Fibroblast of mammary gland (primary cell): ENCODE measurements at regions not wholly inside any gene's neighbourhood (a gene's known extent, or its start where the extent isn't known, plus 50 kb on each side); places are given as distances from the start of the nearest gene placed in this dataset.

Experiments used
- DNase-seq: peaks from one replicate; pipeline ENCODE4 v3.0.0-alpha.2; 2010; ENCODE audit warnings: low read depth
- H3K4me3 ChIP-seq: 2 replicates; pipeline ENCODE4 v1.5.1; 2011; ENCODE audit warnings: low read depth, mild to moderate bottlenecking, low read length, moderate library complexity; ENCODE audit not compliant: control insufficient read depth
- CTCF ChIP-seq: conservative IDR thresholded peaks from 2 replicates; pipeline ENCODE4 v1.5.1; 2011; ENCODE audit warnings: low read depth, low read length, inconsistent platforms; ENCODE audit not compliant: control insufficient read depth, insufficient read depth

- no peak for TF ChIP-seq CTCF
- H3K4me3 ChIP-seq: no peak overlapping the region
- no peak for DNase-seq
These were observed 237.0 kb upstream of the CDH18 start for GRCh38 chr5:20224966-20225365.

- TF ChIP-seq CTCF: no peak
- H3K4me3 ChIP-seq: no peak overlapping the region
- DNase-seq: no peak
These were observed 236.0 kb upstream of the CDH18 start for GRCh38 chr5:20224046-20224445.

GRCh38 chr5:20223451-20223850 lies 235.5 kb upstream of the CDH18 start:
- DNase-seq: no peak

GRCh38 chr5:20215257-20215656 lies 227.3 kb upstream of the CDH18 start:
- no peak overlapping the region for H3K4me3 ChIP-seq
- no peak for DNase-seq
- no peak for TF ChIP-seq CTCF

More at GRCh38 chr5:20223451-20223850, 235.5 kb upstream of the CDH18 start:
- TF ChIP-seq CTCF: no peak
- no peak overlapping the region for H3K4me3 ChIP-seq

GRCh38 chr5:20213803-20214202 lies 225.8 kb upstream of the CDH18 start:
- no peak for TF ChIP-seq CTCF
- H3K4me3 ChIP-seq: no peak overlapping the region
- no peak for DNase-seq

- TF ChIP-seq CTCF: no peak
- DNase-seq: no peak
- no peak overlapping the region for H3K4me3 ChIP-seq
These were observed 224.7 kb upstream of the CDH18 start for GRCh38 chr5:20212701-20213100.

- H3K4me3 ChIP-seq: no peak overlapping the region
- no peak for DNase-seq
- no peak for TF ChIP-seq CTCF
These were observed 178.5 kb upstream of the CDH18 start for GRCh38 chr5:20166456-20166855.
